ENCODE measurements at regions not wholly inside any gene's neighbourhood (a gene's known extent, or its start where the extent isn't known, plus 50 kb on each side); places are given as distances from the start of the nearest gene placed in this dataset.

DNA sequence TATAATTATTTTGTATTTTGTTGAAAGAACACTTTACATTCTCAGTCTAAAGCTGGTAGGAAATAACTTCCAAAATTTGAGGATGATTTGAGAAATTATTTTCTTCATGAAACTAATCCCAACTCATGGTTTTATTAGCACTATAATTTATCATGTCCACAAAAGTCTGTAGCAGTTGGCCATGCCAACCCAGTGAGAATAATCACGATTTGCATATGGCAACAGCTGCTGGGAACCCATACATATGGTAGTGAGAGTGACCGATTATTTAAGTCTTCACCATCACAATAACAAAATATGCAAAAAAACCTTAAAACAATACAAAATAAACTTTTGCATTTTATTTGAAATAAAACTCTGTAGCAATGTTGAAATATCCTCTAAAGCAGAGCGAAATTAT lies 445.9 kb upstream of the ANO3 start:
- TF ChIP-seq, protein P1, sequence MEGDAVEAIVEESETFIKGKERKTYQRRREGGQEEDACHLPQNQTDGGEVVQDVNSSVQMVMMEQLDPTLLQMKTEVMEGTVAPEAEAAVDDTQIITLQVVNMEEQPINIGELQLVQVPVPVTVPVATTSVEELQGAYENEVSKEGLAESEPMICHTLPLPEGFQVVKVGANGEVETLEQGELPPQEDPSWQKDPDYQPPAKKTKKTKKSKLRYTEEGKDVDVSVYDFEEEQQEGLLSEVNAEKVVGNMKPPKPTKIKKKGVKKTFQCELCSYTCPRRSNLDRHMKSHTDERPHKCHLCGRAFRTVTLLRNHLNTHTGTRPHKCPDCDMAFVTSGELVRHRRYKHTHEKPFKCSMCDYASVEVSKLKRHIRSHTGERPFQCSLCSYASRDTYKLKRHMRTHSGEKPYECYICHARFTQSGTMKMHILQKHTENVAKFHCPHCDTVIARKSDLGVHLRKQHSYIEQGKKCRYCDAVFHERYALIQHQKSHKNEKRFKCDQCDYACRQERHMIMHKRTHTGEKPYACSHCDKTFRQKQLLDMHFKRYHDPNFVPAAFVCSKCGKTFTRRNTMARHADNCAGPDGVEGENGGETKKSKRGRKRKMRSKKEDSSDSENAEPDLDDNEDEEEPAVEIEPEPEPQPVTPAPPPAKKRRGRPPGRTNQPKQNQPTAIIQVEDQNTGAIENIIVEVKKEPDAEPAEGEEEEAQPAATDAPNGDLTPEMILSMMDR (IDR thresholded peaks at IDR 0.05 in 2 of 3, conservative IDR thresholded peaks at IDR 0.05 in 1 of 3; ENCODE audit: borderline replicate concordance in 1 of 3, insufficient read depth in 1 of 3, low read depth in 2 of 3, low read length in 2 of 3), result no peak
- TF ChIP-seq, protein P2, sequence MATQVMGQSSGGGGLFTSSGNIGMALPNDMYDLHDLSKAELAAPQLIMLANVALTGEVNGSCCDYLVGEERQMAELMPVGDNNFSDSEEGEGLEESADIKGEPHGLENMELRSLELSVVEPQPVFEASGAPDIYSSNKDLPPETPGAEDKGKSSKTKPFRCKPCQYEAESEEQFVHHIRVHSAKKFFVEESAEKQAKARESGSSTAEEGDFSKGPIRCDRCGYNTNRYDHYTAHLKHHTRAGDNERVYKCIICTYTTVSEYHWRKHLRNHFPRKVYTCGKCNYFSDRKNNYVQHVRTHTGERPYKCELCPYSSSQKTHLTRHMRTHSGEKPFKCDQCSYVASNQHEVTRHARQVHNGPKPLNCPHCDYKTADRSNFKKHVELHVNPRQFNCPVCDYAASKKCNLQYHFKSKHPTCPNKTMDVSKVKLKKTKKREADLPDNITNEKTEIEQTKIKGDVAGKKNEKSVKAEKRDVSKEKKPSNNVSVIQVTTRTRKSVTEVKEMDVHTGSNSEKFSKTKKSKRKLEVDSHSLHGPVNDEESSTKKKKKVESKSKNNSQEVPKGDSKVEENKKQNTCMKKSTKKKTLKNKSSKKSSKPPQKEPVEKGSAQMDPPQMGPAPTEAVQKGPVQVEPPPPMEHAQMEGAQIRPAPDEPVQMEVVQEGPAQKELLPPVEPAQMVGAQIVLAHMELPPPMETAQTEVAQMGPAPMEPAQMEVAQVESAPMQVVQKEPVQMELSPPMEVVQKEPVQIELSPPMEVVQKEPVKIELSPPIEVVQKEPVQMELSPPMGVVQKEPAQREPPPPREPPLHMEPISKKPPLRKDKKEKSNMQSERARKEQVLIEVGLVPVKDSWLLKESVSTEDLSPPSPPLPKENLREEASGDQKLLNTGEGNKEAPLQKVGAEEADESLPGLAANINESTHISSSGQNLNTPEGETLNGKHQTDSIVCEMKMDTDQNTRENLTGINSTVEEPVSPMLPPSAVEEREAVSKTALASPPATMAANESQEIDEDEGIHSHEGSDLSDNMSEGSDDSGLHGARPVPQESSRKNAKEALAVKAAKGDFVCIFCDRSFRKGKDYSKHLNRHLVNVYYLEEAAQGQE (IDR thresholded peaks at IDR 0.05; ENCODE audit: low read depth), result no peak
- no peak for TF ChIP-seq EGR1 (IDR thresholded peaks at IDR 0.05; ENCODE audit: low read depth)

Data from HCT116 (cell line).